ENCODE measurements at regions not wholly inside any gene's neighbourhood (a gene's known extent, or its start where the extent isn't known, plus 50 kb on each side); places are given as distances from the start of the nearest gene placed in this dataset.

DNA sequence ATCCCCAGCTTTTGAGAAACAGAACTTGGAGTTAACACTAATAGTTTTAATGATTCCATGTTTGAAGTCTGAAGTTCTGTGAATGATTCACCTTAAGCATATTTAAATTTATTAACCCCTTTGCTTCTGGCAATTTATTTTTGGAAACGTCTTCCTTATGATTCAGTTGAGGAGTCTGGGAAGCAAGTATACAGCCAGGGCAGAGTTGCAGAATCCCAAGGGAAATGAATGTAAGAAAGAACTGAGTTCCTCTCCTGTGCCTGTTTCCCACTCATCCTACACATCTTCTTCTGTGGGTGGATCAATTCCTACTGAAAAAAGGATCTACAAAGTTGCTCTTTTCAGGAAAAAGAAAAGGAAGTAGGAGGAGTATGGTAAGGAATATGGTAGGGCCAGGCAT lies 108.2 kb upstream of the CCDC91 start:
- no peak for TF ChIP-seq TCF12 (IDR thresholded peaks at IDR 0.05; ENCODE audit: low read depth)
- TF ChIP-seq, protein P1, sequence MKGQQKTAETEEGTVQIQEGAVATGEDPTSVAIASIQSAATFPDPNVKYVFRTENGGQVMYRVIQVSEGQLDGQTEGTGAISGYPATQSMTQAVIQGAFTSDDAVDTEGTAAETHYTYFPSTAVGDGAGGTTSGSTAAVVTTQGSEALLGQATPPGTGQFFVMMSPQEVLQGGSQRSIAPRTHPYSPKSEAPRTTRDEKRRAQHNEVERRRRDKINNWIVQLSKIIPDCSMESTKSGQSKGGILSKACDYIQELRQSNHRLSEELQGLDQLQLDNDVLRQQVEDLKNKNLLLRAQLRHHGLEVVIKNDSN (IDR thresholded peaks at IDR 0.05), result no peak
- TF ChIP-seq YY1 (IDR thresholded peaks at IDR 0.05; ENCODE audit: low read depth), result no peak
- TF ChIP-seq TEAD4 (IDR thresholded peaks at IDR 0.05), result no peak

DNA sequence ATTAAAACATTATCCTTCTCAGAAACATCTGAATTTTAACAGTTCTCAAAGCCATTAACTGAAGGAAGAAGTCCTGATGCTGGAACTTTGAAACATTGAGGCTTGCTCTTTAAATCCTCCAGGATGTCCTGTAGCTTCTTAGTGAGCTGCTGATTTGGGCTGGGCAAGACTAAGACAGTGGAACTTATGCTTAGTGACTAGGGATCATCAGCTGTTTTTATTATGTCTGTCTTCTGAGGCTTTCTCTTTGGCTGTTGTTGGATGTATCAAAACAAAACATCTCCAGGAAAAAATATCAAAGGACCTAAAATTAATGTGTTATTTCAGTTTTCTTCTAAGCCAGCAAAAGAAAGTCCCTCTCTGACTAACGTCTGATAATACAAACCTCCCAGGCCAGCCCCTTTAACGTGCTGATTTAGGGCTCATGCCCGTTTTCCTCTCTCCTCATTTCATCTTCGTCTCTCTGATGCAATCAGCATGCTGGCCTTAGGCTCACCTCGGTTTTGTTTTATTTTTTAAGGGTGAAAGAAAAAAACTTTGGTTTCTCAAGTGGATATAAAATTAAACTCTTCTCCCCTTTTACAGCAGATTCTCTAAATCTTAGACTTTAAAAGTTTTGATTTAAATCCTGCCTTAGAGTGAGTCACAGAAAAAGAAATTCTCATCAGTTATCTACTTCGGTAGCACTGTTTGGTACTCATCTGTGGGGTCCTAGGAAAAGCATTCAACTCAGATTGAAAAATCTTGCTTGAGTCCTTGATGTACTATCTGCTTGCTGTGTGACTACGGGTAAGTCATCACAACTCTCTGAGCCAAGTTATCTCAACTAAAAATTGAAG lies 106.2 kb upstream of the CCDC91 start:
- TF ChIP-seq RAD21 (IDR thresholded peaks at IDR 0.05; ENCODE audit: low read depth) (no peak), CEBPB (IDR thresholded peaks at IDR 0.05) (no peak), TEAD4 (IDR thresholded peaks at IDR 0.05) (no peak), TCF12 (IDR thresholded peaks at IDR 0.05; ENCODE audit: low read depth) (no peak)
- TF ChIP-seq, protein P2, sequence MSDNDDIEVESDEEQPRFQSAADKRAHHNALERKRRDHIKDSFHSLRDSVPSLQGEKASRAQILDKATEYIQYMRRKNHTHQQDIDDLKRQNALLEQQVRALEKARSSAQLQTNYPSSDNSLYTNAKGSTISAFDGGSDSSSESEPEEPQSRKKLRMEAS (IDR thresholded peaks at IDR 0.05), result no peak
- TF ChIP-seq, protein P1 (IDR thresholded peaks at IDR 0.05), result no peak
- TF ChIP-seq, protein P3, sequence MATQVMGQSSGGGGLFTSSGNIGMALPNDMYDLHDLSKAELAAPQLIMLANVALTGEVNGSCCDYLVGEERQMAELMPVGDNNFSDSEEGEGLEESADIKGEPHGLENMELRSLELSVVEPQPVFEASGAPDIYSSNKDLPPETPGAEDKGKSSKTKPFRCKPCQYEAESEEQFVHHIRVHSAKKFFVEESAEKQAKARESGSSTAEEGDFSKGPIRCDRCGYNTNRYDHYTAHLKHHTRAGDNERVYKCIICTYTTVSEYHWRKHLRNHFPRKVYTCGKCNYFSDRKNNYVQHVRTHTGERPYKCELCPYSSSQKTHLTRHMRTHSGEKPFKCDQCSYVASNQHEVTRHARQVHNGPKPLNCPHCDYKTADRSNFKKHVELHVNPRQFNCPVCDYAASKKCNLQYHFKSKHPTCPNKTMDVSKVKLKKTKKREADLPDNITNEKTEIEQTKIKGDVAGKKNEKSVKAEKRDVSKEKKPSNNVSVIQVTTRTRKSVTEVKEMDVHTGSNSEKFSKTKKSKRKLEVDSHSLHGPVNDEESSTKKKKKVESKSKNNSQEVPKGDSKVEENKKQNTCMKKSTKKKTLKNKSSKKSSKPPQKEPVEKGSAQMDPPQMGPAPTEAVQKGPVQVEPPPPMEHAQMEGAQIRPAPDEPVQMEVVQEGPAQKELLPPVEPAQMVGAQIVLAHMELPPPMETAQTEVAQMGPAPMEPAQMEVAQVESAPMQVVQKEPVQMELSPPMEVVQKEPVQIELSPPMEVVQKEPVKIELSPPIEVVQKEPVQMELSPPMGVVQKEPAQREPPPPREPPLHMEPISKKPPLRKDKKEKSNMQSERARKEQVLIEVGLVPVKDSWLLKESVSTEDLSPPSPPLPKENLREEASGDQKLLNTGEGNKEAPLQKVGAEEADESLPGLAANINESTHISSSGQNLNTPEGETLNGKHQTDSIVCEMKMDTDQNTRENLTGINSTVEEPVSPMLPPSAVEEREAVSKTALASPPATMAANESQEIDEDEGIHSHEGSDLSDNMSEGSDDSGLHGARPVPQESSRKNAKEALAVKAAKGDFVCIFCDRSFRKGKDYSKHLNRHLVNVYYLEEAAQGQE (IDR thresholded peaks at IDR 0.05; ENCODE audit: low read depth), result no peak

DNA sequence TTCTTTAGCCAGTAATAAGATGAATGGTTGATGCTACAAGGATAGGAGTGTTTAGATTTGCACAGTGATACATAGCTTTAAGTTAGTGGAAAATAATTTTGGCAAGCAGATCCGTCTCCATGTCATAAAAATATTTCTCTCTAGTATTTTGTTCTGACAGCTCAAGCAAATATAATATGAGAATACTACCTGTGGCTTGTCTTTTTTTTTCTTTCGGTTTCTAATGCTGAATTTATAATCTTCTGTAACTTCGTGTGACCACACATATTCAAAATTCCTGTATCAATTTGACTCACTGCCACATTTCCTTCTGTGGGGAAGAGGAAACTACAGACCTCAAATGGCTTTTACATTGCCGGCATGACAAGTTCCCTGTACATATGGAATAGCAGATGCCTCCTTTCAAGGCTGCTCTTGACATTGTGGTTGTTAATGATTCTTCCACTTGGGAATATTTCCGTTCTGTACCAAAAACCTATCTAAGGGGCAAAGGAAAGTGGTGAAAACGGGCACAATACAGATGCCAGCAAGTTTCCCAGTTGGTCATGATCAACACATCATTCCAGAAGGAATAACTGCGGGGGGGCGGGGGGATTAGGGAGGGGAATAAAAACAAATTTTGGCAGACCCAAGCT lies 103.6 kb upstream of the CCDC91 start:
- TF ChIP-seq NFIC (IDR thresholded peaks at IDR 0.05) (no peak), EGR1 (IDR thresholded peaks at IDR 0.05) (no peak), TCF12 (IDR thresholded peaks at IDR 0.05; ENCODE audit: low read depth) (no peak), ZBTB7A (IDR thresholded peaks at IDR 0.05; ENCODE audit: low read depth) (no peak), CREB1 (IDR thresholded peaks at IDR 0.05; ENCODE audit: low read depth) (no peak), EP300 (IDR thresholded peaks at IDR 0.05; ENCODE audit: borderline replicate concordance) (no peak), FOXM1 (IDR thresholded peaks at IDR 0.05; ENCODE audit: borderline replicate concordance, low read depth) (no peak), YY1 (IDR thresholded peaks at IDR 0.05; ENCODE audit: low read depth) (no peak), CEBPB (IDR thresholded peaks at IDR 0.05) (no peak), TEAD4 (IDR thresholded peaks at IDR 0.05) (no peak), TAF1 (IDR thresholded peaks at IDR 0.05; ENCODE audit: low read depth) (no peak), RAD21 (IDR thresholded peaks at IDR 0.05; ENCODE audit: low read depth) (no peak)
- TF ChIP-seq, protein P2 (IDR thresholded peaks at IDR 0.05), result no peak
- TF ChIP-seq, protein P3 (IDR thresholded peaks at IDR 0.05; ENCODE audit: low read depth), result no peak
- TF ChIP-seq, protein P1 (IDR thresholded peaks at IDR 0.05), result no peak

DNA sequence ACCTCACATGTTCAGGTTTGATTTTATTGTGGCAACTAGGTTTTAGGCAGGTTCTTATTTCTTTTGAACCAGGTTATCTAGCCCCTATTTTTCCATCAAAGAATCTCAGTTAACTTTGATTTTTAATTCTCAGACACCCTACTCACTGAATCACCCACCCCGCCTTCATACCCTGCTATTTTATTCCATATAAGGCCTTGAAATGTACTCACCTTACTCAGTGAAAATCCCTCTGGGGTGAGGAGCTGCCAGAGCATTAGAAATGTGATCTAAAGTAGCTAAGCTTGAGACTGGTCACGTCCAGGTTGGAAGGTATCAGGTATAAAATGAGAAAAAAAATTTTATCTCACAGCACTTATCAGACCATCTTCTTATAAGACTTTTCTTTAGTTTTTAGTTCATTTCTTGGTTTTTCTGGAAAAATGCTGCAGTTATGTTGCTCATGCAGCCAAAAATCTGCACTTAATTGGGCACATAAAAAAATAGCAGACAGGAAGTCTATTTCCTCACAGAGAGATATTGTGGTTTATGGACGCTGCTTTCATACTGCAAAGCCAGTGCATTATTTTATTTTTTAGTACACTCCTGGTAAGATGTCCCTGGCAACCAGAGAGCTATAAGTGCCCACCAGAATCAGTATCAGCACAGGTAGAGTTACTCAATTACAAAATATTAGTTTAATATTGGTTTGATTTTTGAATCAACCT lies 101.5 kb upstream of the CCDC91 start:
- no peak for TF ChIP-seq YY1 (IDR thresholded peaks at IDR 0.05; ENCODE audit: low read depth)
- TF ChIP-seq ZBTB7A (IDR thresholded peaks at IDR 0.05; ENCODE audit: low read depth), result no peak
- no peak for TF ChIP-seq RAD21 (IDR thresholded peaks at IDR 0.05; ENCODE audit: low read depth)
- TF ChIP-seq, protein P1 (IDR thresholded peaks at IDR 0.05), result no peak
- TF ChIP-seq TCF12 (IDR thresholded peaks at IDR 0.05; ENCODE audit: low read depth), result no peak
- no peak for TF ChIP-seq TEAD4 (IDR thresholded peaks at IDR 0.05)
- TF ChIP-seq, protein P3 (IDR thresholded peaks at IDR 0.05; ENCODE audit: low read depth), result no peak
- TF ChIP-seq FOXM1 (IDR thresholded peaks at IDR 0.05; ENCODE audit: borderline replicate concordance, low read depth), result no peak
- TF ChIP-seq TAF1 (IDR thresholded peaks at IDR 0.05; ENCODE audit: low read depth), result no peak
- no peak for TF ChIP-seq NFIC (IDR thresholded peaks at IDR 0.05)
- TF ChIP-seq EGR1 (IDR thresholded peaks at IDR 0.05), result no peak

Measured in Ishikawa (cell line).